Activated T-cell treated with anti-CD3 and anti-CD28 coated beads for 4 hours (primary cell): ENCODE measurements at regions not wholly inside any gene's neighbourhood (a gene's known extent, or its start where the extent isn't known, plus 50 kb on each side); places are given as distances from the start of the nearest gene placed in this dataset.

Experiments used
- DNase-seq: peaks from one replicate; pipeline ENCODE4 v3.0.0-alpha.2; 2020

DNA sequence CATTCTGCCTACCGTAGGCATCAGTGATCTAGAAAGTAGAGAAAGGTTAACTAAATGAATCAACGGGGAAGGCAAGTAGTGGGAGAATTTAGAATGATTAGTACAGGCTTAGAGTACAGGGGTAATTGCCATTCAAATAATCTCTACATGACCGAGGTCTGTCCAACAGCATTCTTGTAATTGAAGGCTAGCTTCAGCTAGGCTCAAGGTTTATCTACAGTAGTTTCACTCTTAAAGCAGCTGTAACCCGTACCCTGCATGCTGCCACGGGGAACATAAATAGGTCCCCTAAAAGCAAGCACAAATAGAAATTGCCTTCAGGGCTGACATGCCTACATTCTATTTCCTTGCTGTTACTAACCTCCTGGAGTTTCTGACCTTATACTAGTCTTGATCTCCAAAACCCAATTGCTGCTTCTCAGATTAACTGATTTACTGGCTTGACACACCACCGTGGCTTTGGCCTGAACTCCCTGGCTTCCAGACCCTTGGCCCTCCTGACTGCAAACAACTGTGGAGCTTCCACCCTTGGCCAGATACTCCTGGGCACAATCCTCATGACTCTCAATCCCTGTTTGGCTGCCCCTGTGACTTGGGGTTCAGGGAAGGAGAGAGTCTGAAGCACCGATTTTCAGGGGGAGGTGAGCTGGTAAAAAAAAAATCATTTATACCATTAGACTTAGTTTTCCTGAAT is 242.1 kb upstream of the FOXN3 start:
- no peak for DNase-seq

- DNase-seq: no peak
Measured at GRCh38 chr14:89657014-89657413, 240.0 kb upstream of the FOXN3 start.

GRCh38 chr14:89654998-89655397 is 238.0 kb upstream of the FOXN3 start:
- no peak for DNase-seq

DNA sequence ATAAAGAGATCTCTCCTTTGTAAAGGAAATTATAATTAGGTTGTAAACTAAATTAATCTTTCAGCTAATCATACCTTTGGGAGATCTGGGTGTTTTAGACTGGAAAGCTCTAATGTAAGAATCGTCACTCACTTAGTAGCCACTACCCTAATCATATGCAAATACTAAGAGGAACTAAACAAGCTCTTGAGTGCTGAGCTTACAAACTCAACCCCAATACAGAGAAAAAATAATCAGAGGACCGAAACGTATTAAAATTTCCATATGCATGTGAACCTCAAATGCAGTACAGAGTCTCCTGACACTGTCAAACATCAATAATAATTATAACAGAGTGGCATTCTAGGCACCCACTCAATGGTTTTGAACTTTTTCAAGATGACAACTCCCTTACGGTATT is 235.3 kb upstream of the FOXN3 start:
- no peak for DNase-seq

DNA sequence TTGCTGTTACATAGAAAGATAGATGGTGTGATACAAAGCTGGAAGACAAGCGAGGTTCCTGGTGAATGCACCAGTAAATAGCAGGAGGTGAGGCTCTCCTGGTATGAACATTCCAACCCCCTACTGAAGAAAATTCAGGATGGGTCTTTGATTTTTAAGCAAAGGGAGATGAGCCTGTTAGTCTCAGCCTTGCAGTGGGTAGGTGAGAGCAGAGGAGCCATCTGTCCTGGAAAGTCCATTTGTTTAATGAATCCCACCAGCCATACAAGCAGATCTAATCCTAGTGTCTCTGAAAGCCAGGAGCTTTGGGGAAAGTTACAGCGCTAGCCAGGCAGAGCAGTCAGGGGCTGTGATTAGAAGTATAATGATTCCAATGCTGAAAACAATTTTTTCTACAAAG is 234.8 kb upstream of the FOXN3 start:
- DNase-seq: no peak

- no peak for DNase-seq
Measured at GRCh38 chr14:89650077-89650978, 233.3 kb upstream of the FOXN3 start.

DNA sequence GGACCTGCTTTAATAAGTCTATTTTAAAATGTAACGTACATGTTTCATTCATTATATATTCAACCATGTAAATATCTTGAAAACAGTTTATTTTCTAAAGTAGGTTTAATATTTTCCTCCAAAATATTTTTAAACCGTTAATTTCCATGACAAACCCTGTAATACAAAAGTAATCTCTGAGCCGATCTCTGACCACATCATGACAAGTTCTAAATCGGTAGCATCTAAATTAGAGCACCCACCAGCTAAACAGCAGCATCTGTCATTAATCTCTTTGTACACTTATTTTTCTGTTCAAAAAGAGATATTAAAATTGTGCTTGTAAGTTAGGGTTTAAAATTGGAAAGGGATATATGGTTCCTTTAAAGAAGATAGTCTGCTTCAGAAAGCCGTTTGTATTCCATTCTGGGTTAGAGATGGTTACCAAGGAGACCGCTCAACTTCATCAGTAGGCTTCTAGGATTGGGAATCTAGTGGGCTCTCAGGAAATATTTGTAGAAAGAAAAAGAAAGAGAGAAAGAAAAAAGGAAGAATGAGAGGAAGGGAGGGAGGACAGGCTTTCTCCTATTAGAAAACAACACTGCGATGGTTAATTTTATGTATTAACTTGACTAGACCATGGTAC is 232.5 kb upstream of the FOXN3 start:
- no peak for DNase-seq

DNA sequence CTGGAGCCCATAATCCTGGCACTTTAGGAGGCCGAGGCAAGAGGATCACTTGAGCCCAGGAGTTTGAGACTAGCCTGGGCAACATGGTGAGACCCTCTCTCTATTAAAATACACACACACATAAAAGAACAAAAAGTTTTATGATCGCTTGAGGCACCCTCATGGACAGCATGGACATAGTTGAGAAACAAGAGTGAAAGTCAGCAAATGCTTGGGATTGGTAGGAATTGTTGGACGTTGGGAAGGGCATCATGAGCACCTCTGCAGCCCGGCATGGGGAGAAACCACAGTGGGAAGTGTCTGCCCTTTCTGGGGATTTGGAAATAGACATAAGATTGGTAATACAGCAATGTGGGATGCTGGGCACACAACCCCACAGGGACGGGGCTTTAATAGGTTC is 231.9 kb upstream of the FOXN3 start:
- DNase-seq: no peak

GRCh38 chr14:89648510-89648909 is 231.5 kb upstream of the FOXN3 start:
- DNase-seq: no peak

GRCh38 chr14:89646971-89647370 is 229.9 kb upstream of the FOXN3 start:
- DNase-seq: no peak

DNA sequence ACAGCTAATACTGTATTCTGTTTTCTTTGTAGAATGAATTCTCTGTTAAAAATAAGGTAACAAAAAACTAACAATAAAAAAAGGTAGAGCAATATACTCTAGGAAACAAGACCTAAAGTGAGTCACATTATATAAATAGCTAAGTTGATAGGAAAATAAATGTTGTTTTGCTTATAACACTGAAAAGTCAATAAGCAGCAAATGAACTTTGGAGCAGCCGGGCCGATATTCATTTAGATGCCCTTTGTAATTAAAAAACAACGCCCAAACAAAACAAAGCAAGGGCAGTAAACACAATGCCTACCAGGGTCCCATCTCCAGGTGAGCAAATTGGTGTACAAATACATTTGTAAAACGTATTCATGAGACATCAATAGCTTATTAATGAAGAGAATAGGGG is 227.6 kb upstream of the FOXN3 start:
- no peak for DNase-seq

GRCh38 chr14:89641495-89642175 is 224.6 kb upstream of the FOXN3 start:
- no peak for DNase-seq

DNA sequence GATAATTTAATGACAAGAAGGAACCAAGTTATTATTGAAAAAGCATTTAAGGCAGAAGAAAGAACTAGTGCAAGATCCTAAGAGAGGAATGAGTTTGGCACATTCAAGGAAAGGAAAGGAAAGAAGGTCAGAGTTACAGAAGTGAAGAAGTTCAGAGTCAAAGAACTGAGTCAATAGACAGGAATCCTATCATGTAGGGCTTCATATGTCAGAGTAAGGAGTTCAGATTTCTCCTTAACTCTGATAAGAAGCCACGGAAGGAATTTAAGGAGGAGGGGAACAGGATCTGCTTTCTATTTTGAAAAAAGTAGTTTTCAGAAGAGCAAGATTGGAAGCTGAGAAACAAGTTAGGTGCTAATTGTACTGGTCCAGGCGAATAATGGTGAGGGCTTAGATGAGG is 223.1 kb upstream of the FOXN3 start:
- no peak for DNase-seq

DNA sequence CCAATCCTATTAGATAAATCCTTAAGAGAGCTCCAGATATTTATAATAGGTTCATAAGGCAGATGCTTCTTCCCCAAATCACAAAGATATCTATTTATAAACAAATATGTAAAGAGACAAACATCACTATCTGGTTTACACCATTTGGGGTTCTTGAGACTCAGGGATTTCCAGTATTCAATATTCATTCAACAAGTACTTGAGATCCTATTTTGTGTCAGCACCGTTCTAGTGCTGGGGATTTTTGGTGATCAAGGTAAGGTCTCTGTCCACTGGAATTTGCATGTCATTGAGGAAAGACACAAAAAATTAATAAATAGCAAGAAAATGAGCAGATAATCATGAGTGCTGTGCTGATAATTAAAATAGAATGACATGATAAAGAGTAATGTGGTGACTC is 222.7 kb upstream of the FOXN3 start:
- DNase-seq: no peak

- DNase-seq: no peak
Measured at GRCh38 chr14:89638891-89639290, 221.9 kb upstream of the FOXN3 start.

GRCh38 chr14:89637581-89637980 is 220.5 kb upstream of the FOXN3 start:
- DNase-seq: no peak

DNA sequence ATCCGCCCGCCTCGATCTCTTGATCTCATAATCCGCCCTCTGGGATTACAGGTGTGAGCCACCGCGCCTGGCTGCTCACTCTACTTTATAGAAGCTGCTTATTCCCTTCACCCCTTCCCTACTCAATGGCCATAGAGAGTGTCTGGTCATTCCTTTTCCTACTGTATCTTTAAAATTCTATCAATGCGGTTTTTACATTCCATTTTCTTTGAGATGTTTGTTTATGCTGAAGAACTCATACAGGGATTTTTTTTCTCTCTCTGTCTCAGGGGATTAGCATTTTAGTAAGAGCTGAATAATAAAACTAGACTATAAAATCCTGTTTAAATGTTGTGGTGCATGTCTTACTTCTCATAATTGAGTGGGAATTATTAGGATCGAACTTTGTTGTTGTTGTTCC is 218.6 kb upstream of the FOXN3 start:
- no peak for DNase-seq

- no peak for DNase-seq
Measured at GRCh38 chr14:89634037-89634436, 217.0 kb upstream of the FOXN3 start.

DNA sequence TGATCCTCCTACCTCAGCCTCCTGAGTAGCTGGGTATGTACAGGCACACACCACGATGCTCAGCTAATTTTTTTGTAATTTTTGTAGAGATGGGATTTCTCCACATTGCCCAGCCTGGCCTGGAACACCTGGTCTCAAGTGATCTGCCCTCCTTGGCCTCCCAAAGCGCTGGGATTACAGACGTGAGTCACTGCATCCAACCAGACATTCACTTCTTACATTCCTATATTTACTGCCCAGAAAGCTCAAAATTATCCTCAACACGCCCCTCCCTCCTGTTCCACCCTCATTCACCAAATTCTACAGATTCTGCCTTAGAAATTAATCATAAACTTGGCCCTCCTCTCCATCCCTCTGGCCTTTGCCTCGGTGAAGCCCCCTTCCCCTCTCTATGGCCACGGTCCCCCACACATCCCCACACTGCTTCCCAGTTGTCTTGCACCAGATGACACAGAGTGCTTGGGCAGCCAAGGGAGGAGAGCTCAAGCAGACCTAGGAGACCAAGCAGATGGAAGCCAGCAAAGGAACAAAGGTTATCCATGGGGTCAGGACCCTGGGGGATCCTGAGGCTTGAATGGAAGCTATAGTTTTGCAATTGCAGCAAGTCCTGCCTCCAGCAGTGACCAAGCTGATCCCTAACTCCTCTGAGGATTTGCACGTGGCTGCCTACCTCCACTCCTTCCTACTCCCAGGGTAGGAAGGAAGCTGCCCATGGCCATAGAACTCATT is 213.2 kb upstream of the FOXN3 start:
- no peak for DNase-seq

- no peak for DNase-seq
Measured at GRCh38 chr14:89629383-89629782, 212.3 kb upstream of the FOXN3 start.

DNA sequence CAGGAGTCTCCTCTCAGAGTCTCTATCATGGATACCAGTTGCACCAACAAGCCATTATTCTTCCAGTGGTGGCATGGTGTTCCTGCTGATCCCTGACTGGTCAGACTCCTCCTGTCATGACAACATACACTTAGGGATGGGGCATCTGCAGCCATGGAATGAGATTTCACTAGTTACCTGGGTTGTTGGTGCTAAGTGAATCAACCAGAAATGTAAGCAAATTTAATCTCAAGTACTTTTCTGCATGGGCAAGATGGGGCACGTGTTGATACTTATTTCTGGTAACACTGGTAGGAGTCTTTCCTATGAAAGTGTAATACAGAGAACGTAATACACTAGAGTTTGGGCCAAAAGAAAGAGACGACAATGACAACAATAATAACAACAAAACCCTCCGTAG is 211.5 kb upstream of the FOXN3 start:
- DNase-seq: no peak

- DNase-seq: no peak
Measured at GRCh38 chr14:89626233-89626806, 209.3 kb upstream of the FOXN3 start.
